IMR-90 (cell line): ENCODE measurements at regions not wholly inside any gene's neighbourhood (a gene's known extent, or its start where the extent isn't known, plus 50 kb on each side); places are given as distances from the start of the nearest gene placed in this dataset.

Experiments used
- ATAC-seq: fragments of 200-7000 bp; cut with Tn5 transposase; 2 replicates; pipeline ENCODE4 v1.9.1; 2020; ENCODE audit warnings: low read depth, mild to moderate bottlenecking, moderate library complexity
- BruUV-seq: library from RNA; stranded (reverse); fragments of 400-500 nt; replicated peaks from 2 replicates; lab custom pipeline; 2021; lab: Mats Ljungman, UMichigan
- CTCF ChIA-PET: fragments of 300-600 bp; formaldehyde crosslinking; extraction: SDS; loops from one replicate; lab custom pipeline; 2021; ENCODE audit warnings: antibody characterized with exemption; lab: Yijun Ruan, JAX
- POLR2A ChIA-PET: fragments of 300-600 bp; sonication (Branson Sonifier 250); formaldehyde crosslinking; loops from one replicate; lab custom pipeline; 2022; ENCODE audit warnings: antibody characterized with exemption; ENCODE audit not compliant: unreplicated experiment; lab: Charles Lee
- DNase-seq: peaks from one replicate; pipeline ENCODE4 v3.0.0; 2013
- H2AFZ ChIP-seq: replicated peaks from 2 replicates; pipeline ENCODE3; 2013; ENCODE audit warnings: low read length, mild to moderate bottlenecking; ENCODE audit not compliant: poor library complexity
- H2AK5ac ChIP-seq: 2 replicates; pipeline ENCODE4 v1.6.1; 2013; ENCODE audit warnings: low read depth, low read length, inconsistent platforms
- H2AK9ac ChIP-seq: replicated peaks from 2 replicates; pipeline ENCODE3; 2013; ENCODE audit warnings: mild to moderate bottlenecking, low read depth, low read length, moderate library complexity; ENCODE audit not compliant: poor library complexity
- H2BK120ac ChIP-seq: 2 replicates; pipeline ENCODE4 v1.6.1; 2013; ENCODE audit warnings: low read depth, low read length, inconsistent platforms
- H2BK15ac ChIP-seq: 3 replicates; pipeline ENCODE4 v1.6.1; 2013; ENCODE audit warnings: low read depth, low read length, inconsistent platforms
- H2BK20ac ChIP-seq: 2 replicates; pipeline ENCODE4 v1.6.1; 2013; ENCODE audit warnings: low read depth, mild to moderate bottlenecking, inconsistent platforms, low read length, moderate library complexity
- H2BK5ac ChIP-seq: 2 replicates; pipeline ENCODE4 v1.6.1; 2013; ENCODE audit warnings: mild to moderate bottlenecking, low read depth, low read length, inconsistent platforms; ENCODE audit not compliant: poor library complexity, severe bottlenecking
- H3K14ac ChIP-seq: replicated peaks from 2 replicates; pipeline ENCODE4 v1.6.1; 2013; ENCODE audit warnings: low read depth, low read length, inconsistent platforms
- H3K18ac ChIP-seq: 2 replicates; pipeline ENCODE4 v1.6.1; 2013; ENCODE audit warnings: low read depth, low read length, control low read depth
- H3K23ac ChIP-seq: 2 replicates; pipeline ENCODE4 v1.6.1; 2013; ENCODE audit warnings: low read depth, low read length, inconsistent platforms
- H3K27ac ChIP-seq: 2 replicates; pipeline ENCODE4 v1.5.1; 2013; ENCODE audit warnings: mild to moderate bottlenecking, control low read depth, low read length; ENCODE audit not compliant: insufficient read depth
- H3K27me3 ChIP-seq: 2 replicates; pipeline ENCODE4 v1.6.1; 2013; ENCODE audit warnings: low read length; ENCODE audit not compliant: control insufficient read depth, insufficient read depth
- H3K36me3 ChIP-seq: 2 replicates; pipeline ENCODE4 v1.6.1; 2013; ENCODE audit warnings: low read length, mixed read lengths; ENCODE audit not compliant: control insufficient read depth, insufficient read depth
- H3K4ac ChIP-seq: 2 replicates; pipeline ENCODE4 v1.6.1; 2013; ENCODE audit warnings: low read depth, low read length, inconsistent platforms
- H3K4me1 ChIP-seq: 2 replicates; pipeline ENCODE4 v1.6.1; 2013; ENCODE audit warnings: low read length, mixed read lengths; ENCODE audit not compliant: control insufficient read depth, insufficient read depth
- H3K4me2 ChIP-seq: 2 replicates; pipeline ENCODE4 v1.6.1; 2013; ENCODE audit warnings: low read depth, mild to moderate bottlenecking, control low read depth, low read length, moderate library complexity
- H3K4me3 ChIP-seq: 2 replicates; pipeline ENCODE4 v1.5.1; 2013; ENCODE audit warnings: low read depth, mild to moderate bottlenecking, control low read depth, low read length, moderate library complexity; ENCODE audit not compliant: insufficient read depth
- H3K56ac ChIP-seq: 2 replicates; pipeline ENCODE4 v1.6.1; 2013; ENCODE audit warnings: low read length, inconsistent platforms; ENCODE audit not compliant: insufficient read depth; ENCODE audit errors: extremely low read depth
- H3K79me1 ChIP-seq, 2 experiments: 2 replicates each; pipeline ENCODE4 v1.6.1; 2013; ENCODE audit warnings: low read length in 2 of 2, inconsistent platforms in 1 of 2, low read depth in 1 of 2
- H3K9ac ChIP-seq: 2 replicates; pipeline ENCODE4 v1.6.1; 2013; ENCODE audit warnings: low read depth, low read length, control low read depth
- H3K9me1 ChIP-seq: 2 replicates; pipeline ENCODE4 v1.6.1; 2013; ENCODE audit warnings: low read length, inconsistent platforms; ENCODE audit not compliant: insufficient read depth
- H3K9me3 ChIP-seq: 2 replicates; pipeline ENCODE4 v1.6.1; 2013; ENCODE audit warnings: low read length; ENCODE audit not compliant: control insufficient read depth, insufficient read depth
- H4K20me1 ChIP-seq: 2 replicates; pipeline ENCODE4 v1.6.1; 2013; ENCODE audit warnings: low read length, inconsistent platforms; ENCODE audit not compliant: insufficient read depth
- H4K5ac ChIP-seq: 2 replicates; pipeline ENCODE4 v1.6.1; 2013; ENCODE audit warnings: mild to moderate bottlenecking, low read depth, low read length, control low read depth
- H4K8ac ChIP-seq, 2 experiments: 2 replicates each; pipeline ENCODE4 v1.6.1; 2013; ENCODE audit warnings: low read depth in 2 of 2, low read length in 2 of 2, control low read depth in 1 of 2, inconsistent platforms in 1 of 2
- H4K91ac ChIP-seq: 2 replicates; pipeline ENCODE4 v1.6.1; 2013; ENCODE audit warnings: low read depth, low read length, inconsistent platforms; ENCODE audit not compliant: insufficient read depth
- CEBPB ChIP-seq: IDR thresholded peaks from 2 replicates; pipeline ENCODE4 v1.6.1; 2012; ENCODE audit warnings: low read depth, low read length, improper control_type of control experiment
- RFX5 ChIP-seq: IDR thresholded peaks from 2 replicates; pipeline ENCODE4 v1.8.0; 2012; ENCODE audit warnings: low read depth, mild to moderate bottlenecking, low read length, moderate library complexity
- WGBS, 2 experiments: methylation state at CpG; one replicate each; pipeline versions ENCODE4 v1.1.5 to v1.1.7; 2013; ENCODE audit warnings: missing lambda C conversion rate in 2 of 2; ENCODE audit not compliant: insufficient read length in 1 of 2; ENCODE audit errors: extremely low coverage in 2 of 2; 5-methylcytosine and 5-hydroxymethylcytosine counted together
- dilution Hi-C: fragments of 300-500 bp; cut with HindIII; formaldehyde crosslinking; loops from one replicate; pipeline ENCODE4 v1.14.3; 2018; ENCODE audit warnings: low sequenced_read_pairs; ENCODE audit not compliant: unreplicated experiment
- in situ Hi-C: fragments of 300-500 bp; cut with MboI; formaldehyde crosslinking; loops from 3 replicates; pipeline ENCODE4 v1.14.3; 2019; ENCODE audit warnings: low sequenced_read_pairs, inconsistent platforms, mixed read lengths
- intact Hi-C: fragments of 100-400 bp; cut with micrococcal nuclease; formaldehyde crosslinking; loops from 2 replicates; pipeline ENCODE4 v1.10.0; 2022
- TF ChIP-seq, protein P1 (sequence below): fragments of 150-350 bp; IDR thresholded peaks from 2 replicates; pipeline ENCODE4 v1.6.1; 2017; ENCODE audit warnings: mild to moderate bottlenecking, antibody characterized with exemption, low read length, low read depth
- TF ChIP-seq, protein P2 (sequence below): conservative IDR thresholded peaks from 2 replicates; pipeline ENCODE4 v1.5.1; 2012; ENCODE audit warnings: mild to moderate bottlenecking, low read depth, low read length, improper control_type of control experiment

DNA sequence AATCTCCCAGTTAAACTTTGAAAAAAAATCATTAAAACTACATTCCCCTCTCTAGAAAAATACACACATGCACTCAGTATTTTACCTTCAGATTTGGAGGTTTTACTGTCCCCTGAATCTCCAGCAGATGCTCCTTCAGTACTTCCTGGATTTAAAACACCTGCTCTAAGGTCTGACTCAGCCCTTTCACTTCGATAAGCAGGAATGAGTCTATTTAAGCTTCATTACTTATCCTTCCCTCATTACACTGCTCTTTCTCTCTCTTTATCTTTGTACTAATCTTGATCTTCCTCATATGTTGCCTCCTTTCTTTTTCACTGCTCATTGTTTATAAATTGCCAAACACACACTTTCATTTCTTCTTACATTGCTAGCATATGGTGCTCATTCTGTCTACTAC, 443.9 kb downstream of the DIPK2A start:
- Histone ChIP-seq H2BK20ac (no peak overlapping the region), H4K8ac (no peak overlapping the region)
- CTCF ChIA-PET = no interaction called here

More for the DNA sequence above, 443.9 kb downstream of the DIPK2A start:
- H2AK9ac ChIP-seq = no peak overlapping the region
- no peak overlapping the region for H2BK15ac ChIP-seq
- no peaks in the 10 kb centered on the region for H3K9me1 ChIP-seq
- H2BK120ac ChIP-seq = no peak overlapping the region
- H3K79me1 ChIP-seq = no peaks in the 10 kb centered on the region
- H3K4me2 ChIP-seq = no peak overlapping the region
- H3K4me1 ChIP-seq = no peaks in the 10 kb centered on the region
- no peak overlapping the region for H3K18ac ChIP-seq
- no peak overlapping the region for H2AFZ ChIP-seq
- no peak overlapping the region for H2AK5ac ChIP-seq
- BruUV-seq = no TSS peak
- H3K56ac ChIP-seq = no peak overlapping the region
- dilution Hi-C loops (no loop called here), in situ Hi-C loops (no loop called here), intact Hi-C loops (no loop called here)
- H4K20me1 ChIP-seq = no peaks in the 10 kb centered on the region
- H3K9me3 ChIP-seq = peaks cover 4% of the 10 kb centered on the region; the same call in 1 of the 2 replicates
- WGBS, 2 experiments = no CpG with 5 or more reads among the region's 1 CpG
- TF ChIP-seq, protein P1, sequence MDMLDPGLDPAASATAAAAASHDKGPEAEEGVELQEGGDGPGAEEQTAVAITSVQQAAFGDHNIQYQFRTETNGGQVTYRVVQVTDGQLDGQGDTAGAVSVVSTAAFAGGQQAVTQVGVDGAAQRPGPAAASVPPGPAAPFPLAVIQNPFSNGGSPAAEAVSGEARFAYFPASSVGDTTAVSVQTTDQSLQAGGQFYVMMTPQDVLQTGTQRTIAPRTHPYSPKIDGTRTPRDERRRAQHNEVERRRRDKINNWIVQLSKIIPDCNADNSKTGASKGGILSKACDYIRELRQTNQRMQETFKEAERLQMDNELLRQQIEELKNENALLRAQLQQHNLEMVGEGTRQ = no peak
- no peak for TF ChIP-seq RFX5
- TF ChIP-seq CEBPB = no peak
- TF ChIP-seq, protein P2, sequence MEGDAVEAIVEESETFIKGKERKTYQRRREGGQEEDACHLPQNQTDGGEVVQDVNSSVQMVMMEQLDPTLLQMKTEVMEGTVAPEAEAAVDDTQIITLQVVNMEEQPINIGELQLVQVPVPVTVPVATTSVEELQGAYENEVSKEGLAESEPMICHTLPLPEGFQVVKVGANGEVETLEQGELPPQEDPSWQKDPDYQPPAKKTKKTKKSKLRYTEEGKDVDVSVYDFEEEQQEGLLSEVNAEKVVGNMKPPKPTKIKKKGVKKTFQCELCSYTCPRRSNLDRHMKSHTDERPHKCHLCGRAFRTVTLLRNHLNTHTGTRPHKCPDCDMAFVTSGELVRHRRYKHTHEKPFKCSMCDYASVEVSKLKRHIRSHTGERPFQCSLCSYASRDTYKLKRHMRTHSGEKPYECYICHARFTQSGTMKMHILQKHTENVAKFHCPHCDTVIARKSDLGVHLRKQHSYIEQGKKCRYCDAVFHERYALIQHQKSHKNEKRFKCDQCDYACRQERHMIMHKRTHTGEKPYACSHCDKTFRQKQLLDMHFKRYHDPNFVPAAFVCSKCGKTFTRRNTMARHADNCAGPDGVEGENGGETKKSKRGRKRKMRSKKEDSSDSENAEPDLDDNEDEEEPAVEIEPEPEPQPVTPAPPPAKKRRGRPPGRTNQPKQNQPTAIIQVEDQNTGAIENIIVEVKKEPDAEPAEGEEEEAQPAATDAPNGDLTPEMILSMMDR = no peak
- POLR2A ChIA-PET = no interaction called here
- no peak overlapping the region for H3K9ac ChIP-seq
- no peak overlapping the region for H3K23ac ChIP-seq
- no peak overlapping the region for H3K4ac ChIP-seq
- no peak for DNase-seq
- H3K36me3 ChIP-seq = no peaks in the 10 kb centered on the region
- no peak overlapping the region for H3K4me3 ChIP-seq
- H2BK5ac ChIP-seq = no peak overlapping the region
- ATAC-seq = no peak
- no peaks in the 10 kb centered on the region for H3K27me3 ChIP-seq
- no peak overlapping the region for H3K27ac ChIP-seq
- no peak overlapping the region for H4K91ac ChIP-seq
- H4K5ac ChIP-seq = no peak overlapping the region
- no peak overlapping the region for H3K14ac ChIP-seq
